Esophagus muscularis mucosa (tissue), 4 donors: ENCODE measurements at regions not wholly inside any gene's neighbourhood (a gene's known extent, or its start where the extent isn't known, plus 50 kb on each side); places are given as distances from the start of the nearest gene placed in this dataset.

Source experiments
- CTCF ChIP-seq, 3 experiments: fragments of 200-600 bp in 2 of 3; fragments of 450-650 bp in 1 of 3; sonication (generic) in 2 of 3; IDR thresholded peaks; one replicate each; pipeline ENCODE4 v1.5.1; 2017 to 2019; ENCODE audit warnings: antibody characterized with exemption in 3 of 3, mild to moderate bottlenecking in 2 of 3, moderate library complexity in 1 of 3
- EP300 ChIP-seq: sonication (generic); formaldehyde crosslinking; IDR thresholded peaks from one replicate; pipeline ENCODE4 v1.6.1; 2017; ENCODE audit warnings: antibody characterized with exemption
- POLR2A ChIP-seq: fragments of 450-650 bp; IDR thresholded peaks from one replicate; pipeline ENCODE4 v1.6.1; 2017; ENCODE audit warnings: antibody characterized with exemption, moderate library complexity, mild to moderate bottlenecking, low read depth
- POLR2AphosphoS5 ChIP-seq, 2 donors: sonication (generic); formaldehyde crosslinking; IDR thresholded peaks; one replicate each; pipeline ENCODE4 v1.6.1; 2017; ENCODE audit warnings: antibody characterized with exemption in 2 of 2

GRCh38 chr3:69439643-69440270 is 53.9 kb upstream of the FRMD4B start:
- no peak for TF ChIP-seq POLR2A
- no peak for TF ChIP-seq EP300
- no peak for TF ChIP-seq POLR2AphosphoS5 (IDR thresholded peaks at IDR 0.05)
- peak; percentile 45 to 66 (median 56) for TF ChIP-seq CTCF (IDR thresholded peaks at IDR 0.05)
